Ishikawa (cell line): ENCODE measurements at regions not wholly inside any gene's neighbourhood (a gene's known extent, or its start where the extent isn't known, plus 50 kb on each side); places are given as distances from the start of the nearest gene placed in this dataset.

ENCODE experiments used
- CEBPB ChIP-seq: IDR thresholded peaks from 2 replicates; pipeline ENCODE4 v1.6.1; 2012
- CREB1 ChIP-seq: IDR thresholded peaks from 2 replicates; pipeline ENCODE4 v1.6.1; 2012; ENCODE audit warnings: low read depth
- EGR1 ChIP-seq: IDR thresholded peaks from 2 replicates; pipeline ENCODE4 v1.6.1; 2012
- EP300 ChIP-seq: IDR thresholded peaks from 2 replicates; pipeline ENCODE4 v1.6.1; 2012; ENCODE audit warnings: borderline replicate concordance
- FOXM1 ChIP-seq: IDR thresholded peaks from 2 replicates; pipeline ENCODE4 v1.6.1; 2012; ENCODE audit warnings: low read depth, borderline replicate concordance
- NFIC ChIP-seq: IDR thresholded peaks from 2 replicates; pipeline ENCODE4 v1.6.1; 2012
- RAD21 ChIP-seq: IDR thresholded peaks from 2 replicates; pipeline ENCODE4 v1.6.1; 2012; ENCODE audit warnings: low read depth
- TAF1 ChIP-seq: IDR thresholded peaks from 2 replicates; pipeline ENCODE4 v1.6.1; 2012; ENCODE audit warnings: low read depth, mild to moderate bottlenecking
- TCF12 ChIP-seq: IDR thresholded peaks from 2 replicates; pipeline ENCODE4 v1.6.1; 2012; ENCODE audit warnings: low read depth
- TEAD4 ChIP-seq: IDR thresholded peaks from 2 replicates; pipeline ENCODE4 v1.6.1; 2012
- USF1 ChIP-seq: IDR thresholded peaks from 2 replicates; pipeline ENCODE4 v1.6.1; 2012
- YY1 ChIP-seq: IDR thresholded peaks from 2 replicates; pipeline ENCODE4 v1.6.1; 2012; ENCODE audit warnings: low read depth
- ZBTB7A ChIP-seq: IDR thresholded peaks from 2 replicates; pipeline ENCODE4 v1.6.1; 2012; ENCODE audit warnings: low read depth
- TF ChIP-seq, protein P1 (sequence below): IDR thresholded peaks from 2 replicates; pipeline ENCODE4 v1.6.1; 2012
- TF ChIP-seq, protein P2 (sequence below): IDR thresholded peaks from 2 replicates; pipeline ENCODE4 v1.6.1; 2012; ENCODE audit warnings: low read depth, mild to moderate bottlenecking

GRCh38 chr13:54092686-54093085, 1064.1 kb downstream of the OLFM4 start:
- no peak for TF ChIP-seq TEAD4
- TF ChIP-seq CREB1: no peak

DNA sequence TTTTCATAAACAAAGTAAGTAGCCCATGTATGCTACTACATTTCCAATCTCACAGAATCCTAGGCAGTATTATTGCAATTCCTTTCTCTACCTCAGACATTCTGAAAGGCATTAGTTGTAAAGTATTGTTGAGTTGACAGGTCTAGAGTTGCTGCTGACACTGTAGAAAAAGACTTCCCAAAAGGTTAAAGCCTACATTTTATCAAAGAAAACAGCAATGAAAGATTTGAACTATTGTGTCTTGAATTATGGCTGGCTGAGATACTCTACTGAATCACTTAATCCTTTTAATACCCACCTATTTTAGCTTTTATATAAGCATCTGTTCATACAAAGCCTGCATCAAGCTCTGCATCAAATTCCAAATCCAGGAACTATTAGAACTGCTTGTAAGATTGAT, 1082.0 kb downstream of the OLFM4 start:
- no peak for TF ChIP-seq RAD21
- no peak for TF ChIP-seq CEBPB
- TF ChIP-seq ZBTB7A: no peak
- TF ChIP-seq TAF1: no peak
- TF ChIP-seq, protein P1, sequence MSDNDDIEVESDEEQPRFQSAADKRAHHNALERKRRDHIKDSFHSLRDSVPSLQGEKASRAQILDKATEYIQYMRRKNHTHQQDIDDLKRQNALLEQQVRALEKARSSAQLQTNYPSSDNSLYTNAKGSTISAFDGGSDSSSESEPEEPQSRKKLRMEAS: no peak
- TF ChIP-seq EP300: no peak
- TF ChIP-seq YY1: no peak
- TF ChIP-seq NFIC: no peak
- TF ChIP-seq TCF12: no peak
- TF ChIP-seq EGR1: no peak
- TF ChIP-seq USF1: no peak
- TF ChIP-seq, protein P2, sequence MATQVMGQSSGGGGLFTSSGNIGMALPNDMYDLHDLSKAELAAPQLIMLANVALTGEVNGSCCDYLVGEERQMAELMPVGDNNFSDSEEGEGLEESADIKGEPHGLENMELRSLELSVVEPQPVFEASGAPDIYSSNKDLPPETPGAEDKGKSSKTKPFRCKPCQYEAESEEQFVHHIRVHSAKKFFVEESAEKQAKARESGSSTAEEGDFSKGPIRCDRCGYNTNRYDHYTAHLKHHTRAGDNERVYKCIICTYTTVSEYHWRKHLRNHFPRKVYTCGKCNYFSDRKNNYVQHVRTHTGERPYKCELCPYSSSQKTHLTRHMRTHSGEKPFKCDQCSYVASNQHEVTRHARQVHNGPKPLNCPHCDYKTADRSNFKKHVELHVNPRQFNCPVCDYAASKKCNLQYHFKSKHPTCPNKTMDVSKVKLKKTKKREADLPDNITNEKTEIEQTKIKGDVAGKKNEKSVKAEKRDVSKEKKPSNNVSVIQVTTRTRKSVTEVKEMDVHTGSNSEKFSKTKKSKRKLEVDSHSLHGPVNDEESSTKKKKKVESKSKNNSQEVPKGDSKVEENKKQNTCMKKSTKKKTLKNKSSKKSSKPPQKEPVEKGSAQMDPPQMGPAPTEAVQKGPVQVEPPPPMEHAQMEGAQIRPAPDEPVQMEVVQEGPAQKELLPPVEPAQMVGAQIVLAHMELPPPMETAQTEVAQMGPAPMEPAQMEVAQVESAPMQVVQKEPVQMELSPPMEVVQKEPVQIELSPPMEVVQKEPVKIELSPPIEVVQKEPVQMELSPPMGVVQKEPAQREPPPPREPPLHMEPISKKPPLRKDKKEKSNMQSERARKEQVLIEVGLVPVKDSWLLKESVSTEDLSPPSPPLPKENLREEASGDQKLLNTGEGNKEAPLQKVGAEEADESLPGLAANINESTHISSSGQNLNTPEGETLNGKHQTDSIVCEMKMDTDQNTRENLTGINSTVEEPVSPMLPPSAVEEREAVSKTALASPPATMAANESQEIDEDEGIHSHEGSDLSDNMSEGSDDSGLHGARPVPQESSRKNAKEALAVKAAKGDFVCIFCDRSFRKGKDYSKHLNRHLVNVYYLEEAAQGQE: no peak
- no peak for TF ChIP-seq TEAD4
- TF ChIP-seq FOXM1: no peak
- TF ChIP-seq CREB1: no peak

DNA sequence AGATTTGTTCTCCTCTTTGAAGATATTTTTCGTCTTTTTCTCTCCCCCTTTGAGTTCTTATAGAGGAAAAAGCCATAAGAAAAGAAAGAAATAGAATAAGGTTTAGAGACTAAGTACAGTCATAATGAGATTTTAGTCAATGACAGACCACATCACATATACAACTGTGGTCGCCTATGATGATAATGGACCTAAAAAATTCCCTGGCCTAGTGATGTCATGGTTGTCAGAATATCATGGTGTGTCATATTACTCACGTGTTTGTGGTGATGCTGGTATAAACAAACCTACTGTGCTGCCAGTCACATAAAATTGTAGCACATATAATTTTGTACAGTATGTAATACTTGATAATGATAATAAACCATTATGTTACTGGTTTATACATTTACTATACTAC, 1096.1 kb downstream of the OLFM4 start:
- no peak for TF ChIP-seq USF1

GRCh38 chr13:54133746-54134145, 1105.1 kb downstream of the OLFM4 start:
- TF ChIP-seq YY1 (no peak), RAD21 (no peak), CEBPB (no peak), USF1 (no peak), TEAD4 (no peak), TCF12 (no peak), TAF1 (no peak), ZBTB7A (no peak)
- TF ChIP-seq, protein P1: no peak

DNA sequence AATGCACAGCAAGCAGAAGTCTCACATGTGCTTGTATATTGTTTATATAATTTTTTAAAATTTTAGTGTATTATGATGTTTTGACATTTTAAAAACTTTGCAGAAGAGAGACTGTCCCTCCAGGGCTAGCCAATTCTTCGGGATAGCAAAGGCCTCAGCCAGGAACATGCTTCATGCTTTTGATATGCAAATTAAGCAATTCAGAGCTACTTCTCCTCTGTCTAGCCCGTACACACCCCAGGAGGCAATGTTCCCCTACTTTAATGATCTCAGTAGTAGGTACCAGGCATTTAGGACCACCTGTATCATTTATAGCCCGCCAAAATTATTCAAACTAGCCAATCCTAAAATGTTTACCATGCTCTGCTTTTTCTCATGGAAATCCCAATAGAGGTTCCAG, 1116.2 kb downstream of the OLFM4 start:
- TF ChIP-seq TEAD4: no peak
- no peak for TF ChIP-seq FOXM1
- TF ChIP-seq, protein P2: no peak
- TF ChIP-seq YY1: no peak
- TF ChIP-seq RAD21: no peak
- no peak for TF ChIP-seq CEBPB
- TF ChIP-seq TCF12: no peak
- no peak for TF ChIP-seq ZBTB7A
- no peak for TF ChIP-seq NFIC
- TF ChIP-seq USF1: no peak

- TF ChIP-seq YY1 (no peak), RAD21 (no peak), ZBTB7A (no peak)
- TF ChIP-seq, protein P2: no peak
These were observed 1122.2 kb downstream of the OLFM4 start for GRCh38 chr13:54150851-54151250.
